HG02938 (cell line): ENCODE measurements at regions not wholly inside any gene's neighbourhood (a gene's known extent, or its start where the extent isn't known, plus 50 kb on each side); places are given as distances from the start of the nearest gene placed in this dataset.
"Not testable (repeated sequence)": the region's sequence is repeated elsewhere in the genome, so short reads cannot be mapped to it uniquely, and the experiment has no call there.

Experiments used
- ATAC-seq: cut with Tn5 transposase; IDR thresholded peaks from one replicate; pipeline ENCODE4 v1.9.1; 2021; ENCODE audit warnings: mild to moderate bottlenecking, moderate library complexity; ENCODE audit not compliant: unreplicated experiment

GRCh38 chr7:125279961-125280360 lies 350.3 kb upstream of the POT1 start:
- no peak for ATAC-seq

GRCh38 chr7:125278318-125278717 lies 348.7 kb upstream of the POT1 start:
- no peak for ATAC-seq

GRCh38 chr7:125274742-125275141 lies 345.1 kb upstream of the POT1 start:
- ATAC-seq: not testable (repeated sequence)

- ATAC-seq: not testable (repeated sequence)
These were observed 334.7 kb upstream of the POT1 start for GRCh38 chr7:125264174-125264856.

GRCh38 chr7:125258876-125259417 lies 329.3 kb upstream of the POT1 start:
- ATAC-seq: not testable (repeated sequence)

GRCh38 chr7:125257617-125258016 lies 328.0 kb upstream of the POT1 start:
- no peak for ATAC-seq

- no peak for ATAC-seq
These were observed 326.8 kb upstream of the POT1 start for GRCh38 chr7:125256446-125256845.

- no peak for ATAC-seq
These were observed 326.2 kb upstream of the POT1 start for GRCh38 chr7:125255810-125256209.

GRCh38 chr7:125254566-125254965 lies 324.9 kb upstream of the POT1 start:
- no peak for ATAC-seq

GRCh38 chr7:125253452-125254190 lies 324.0 kb upstream of the POT1 start:
- no peak for ATAC-seq

GRCh38 chr7:125247514-125248098 lies 318.0 kb upstream of the POT1 start:
- no peak for ATAC-seq

- no peak for ATAC-seq
These were observed 317.1 kb upstream of the POT1 start for GRCh38 chr7:125246706-125247105.

GRCh38 chr7:125241548-125241947 lies 311.9 kb upstream of the POT1 start:
- ATAC-seq: no peak

GRCh38 chr7:125222596-125222995 lies 293.0 kb upstream of the POT1 start:
- no peak for ATAC-seq

- no peak for ATAC-seq
These were observed 288.5 kb upstream of the POT1 start for GRCh38 chr7:125218076-125218475.

- ATAC-seq: no peak
These were observed 271.4 kb upstream of the POT1 start for GRCh38 chr7:125201002-125201401.

GRCh38 chr7:125197731-125198393 lies 268.2 kb upstream of the POT1 start:
- ATAC-seq: no peak

GRCh38 chr7:125195156-125195555 lies 265.5 kb upstream of the POT1 start:
- no peak for ATAC-seq

- no peak for ATAC-seq
These were observed 263.6 kb upstream of the POT1 start for GRCh38 chr7:125193263-125193662.

GRCh38 chr7:125184801-125185200 lies 255.2 kb upstream of the POT1 start:
- no peak for ATAC-seq

- ATAC-seq: not testable (repeated sequence)
These were observed 252.1 kb upstream of the POT1 start for GRCh38 chr7:125181569-125182267.
